AG09309 (cell line): ENCODE measurements at regions not wholly inside any gene's neighbourhood (a gene's known extent, or its start where the extent isn't known, plus 50 kb on each side); places are given as distances from the start of the nearest gene placed in this dataset.
A peak's percentile ranks its signal among the peaks of the same experiment; 100 is the strongest.

Experiments
- DNase-seq: peaks from one replicate; pipeline ENCODE4 v3.0.0-alpha.2; 2010; ENCODE audit warnings: low read depth
- H3K4me3 ChIP-seq: 2 replicates; pipeline ENCODE4 v1.5.1; 2011; ENCODE audit warnings: mild to moderate bottlenecking, low read depth, low read length, moderate library complexity; ENCODE audit not compliant: control insufficient read depth
- TF ChIP-seq, protein P1 (sequence below): IDR thresholded peaks from 2 replicates; pipeline ENCODE4 v1.5.1; 2011; ENCODE audit warnings: mild to moderate bottlenecking, low read depth, low read length, inconsistent platforms; ENCODE audit not compliant: insufficient read depth, control insufficient read depth; ENCODE audit errors: missing control alignments

DNA sequence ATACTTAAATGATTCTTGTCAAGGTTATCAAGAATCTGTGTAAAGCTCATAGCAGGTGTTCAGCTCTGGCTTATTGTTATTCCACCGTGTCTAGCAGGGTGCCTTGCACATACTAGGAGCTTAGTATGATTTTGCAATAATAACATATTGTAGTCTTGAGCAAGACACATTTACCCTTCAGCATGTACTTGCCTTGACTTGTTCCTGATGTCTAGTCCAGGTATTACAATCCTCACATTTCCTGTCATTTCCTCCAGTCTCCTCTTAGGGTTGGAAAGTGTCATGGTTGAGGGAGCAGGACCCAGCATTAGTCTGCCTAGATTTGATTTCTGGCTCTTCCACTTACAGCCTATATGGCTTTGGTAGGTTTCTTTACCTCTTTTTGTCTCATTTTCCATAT lies 246.1 kb downstream of the RAD51AP2 start:
- TF ChIP-seq, protein P1, sequence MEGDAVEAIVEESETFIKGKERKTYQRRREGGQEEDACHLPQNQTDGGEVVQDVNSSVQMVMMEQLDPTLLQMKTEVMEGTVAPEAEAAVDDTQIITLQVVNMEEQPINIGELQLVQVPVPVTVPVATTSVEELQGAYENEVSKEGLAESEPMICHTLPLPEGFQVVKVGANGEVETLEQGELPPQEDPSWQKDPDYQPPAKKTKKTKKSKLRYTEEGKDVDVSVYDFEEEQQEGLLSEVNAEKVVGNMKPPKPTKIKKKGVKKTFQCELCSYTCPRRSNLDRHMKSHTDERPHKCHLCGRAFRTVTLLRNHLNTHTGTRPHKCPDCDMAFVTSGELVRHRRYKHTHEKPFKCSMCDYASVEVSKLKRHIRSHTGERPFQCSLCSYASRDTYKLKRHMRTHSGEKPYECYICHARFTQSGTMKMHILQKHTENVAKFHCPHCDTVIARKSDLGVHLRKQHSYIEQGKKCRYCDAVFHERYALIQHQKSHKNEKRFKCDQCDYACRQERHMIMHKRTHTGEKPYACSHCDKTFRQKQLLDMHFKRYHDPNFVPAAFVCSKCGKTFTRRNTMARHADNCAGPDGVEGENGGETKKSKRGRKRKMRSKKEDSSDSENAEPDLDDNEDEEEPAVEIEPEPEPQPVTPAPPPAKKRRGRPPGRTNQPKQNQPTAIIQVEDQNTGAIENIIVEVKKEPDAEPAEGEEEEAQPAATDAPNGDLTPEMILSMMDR, result no peak
- H3K4me3 ChIP-seq, result no peak overlapping the region
- DNase-seq, result no peak

DNA sequence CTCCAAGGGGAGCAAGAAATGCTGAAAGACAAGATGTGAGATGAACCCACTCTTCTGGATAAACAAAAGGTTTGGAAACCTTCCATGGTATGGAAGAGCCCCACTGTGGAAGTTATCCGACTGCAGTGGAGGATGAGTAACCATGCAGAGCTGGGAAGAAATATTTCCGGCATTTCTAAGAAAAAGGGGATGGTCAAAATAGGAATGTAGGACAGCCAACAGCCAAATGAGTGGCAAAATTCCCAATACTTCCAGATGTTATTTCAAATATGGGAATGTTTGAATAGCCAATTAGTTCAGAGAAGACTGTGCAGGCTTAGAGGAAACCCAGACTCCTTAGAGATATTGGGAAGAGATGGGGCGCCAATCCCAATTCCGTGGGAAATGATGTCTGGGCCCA lies 246.8 kb downstream of the RAD51AP2 start:
- DNase-seq, result peak; percentile 53
- TF ChIP-seq, protein P1, result no peak
- H3K4me3 ChIP-seq, result no peak overlapping the region

DNA sequence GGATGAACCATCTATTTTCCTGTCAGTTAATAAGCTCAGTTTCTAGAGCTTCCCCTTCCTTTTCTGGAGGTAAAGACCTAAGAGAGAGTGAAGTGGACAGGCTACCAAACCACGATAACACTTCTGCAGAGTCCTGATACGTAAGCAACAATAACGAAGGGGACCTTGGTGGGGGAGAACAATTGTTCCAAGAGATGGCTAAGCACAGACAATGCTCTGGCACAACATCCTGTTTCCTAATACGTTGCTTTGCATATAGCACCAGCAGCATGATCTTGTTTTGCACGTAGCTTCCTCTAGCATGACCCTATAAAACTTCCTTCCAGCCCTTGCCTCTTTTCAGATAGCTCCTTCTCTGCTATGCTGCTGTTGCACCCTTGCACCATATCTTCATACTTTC lies 247.3 kb downstream of the RAD51AP2 start:
- no peak overlapping the region for H3K4me3 ChIP-seq
- TF ChIP-seq, protein P1, result no peak
- no peak for DNase-seq

DNA sequence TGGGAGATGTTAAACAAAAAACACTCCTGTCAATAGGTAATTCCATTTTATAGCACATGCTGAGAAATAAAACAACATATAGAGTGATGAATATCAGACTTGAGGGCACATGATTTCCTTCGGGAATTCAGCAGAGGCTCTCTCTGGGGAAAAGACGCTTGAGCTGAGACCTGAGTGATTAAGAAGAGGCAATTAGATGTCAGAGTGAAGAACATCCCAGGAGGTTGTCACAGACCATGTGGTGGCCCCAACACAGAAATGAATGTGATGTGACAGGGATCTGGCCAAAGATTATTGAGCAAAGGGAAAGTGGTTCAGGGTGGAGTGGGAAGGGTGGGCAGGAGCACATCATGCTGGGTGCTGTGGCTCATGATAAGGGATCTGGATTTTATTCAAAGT lies 254.7 kb downstream of the RAD51AP2 start:
- DNase-seq, result no peak

DNA sequence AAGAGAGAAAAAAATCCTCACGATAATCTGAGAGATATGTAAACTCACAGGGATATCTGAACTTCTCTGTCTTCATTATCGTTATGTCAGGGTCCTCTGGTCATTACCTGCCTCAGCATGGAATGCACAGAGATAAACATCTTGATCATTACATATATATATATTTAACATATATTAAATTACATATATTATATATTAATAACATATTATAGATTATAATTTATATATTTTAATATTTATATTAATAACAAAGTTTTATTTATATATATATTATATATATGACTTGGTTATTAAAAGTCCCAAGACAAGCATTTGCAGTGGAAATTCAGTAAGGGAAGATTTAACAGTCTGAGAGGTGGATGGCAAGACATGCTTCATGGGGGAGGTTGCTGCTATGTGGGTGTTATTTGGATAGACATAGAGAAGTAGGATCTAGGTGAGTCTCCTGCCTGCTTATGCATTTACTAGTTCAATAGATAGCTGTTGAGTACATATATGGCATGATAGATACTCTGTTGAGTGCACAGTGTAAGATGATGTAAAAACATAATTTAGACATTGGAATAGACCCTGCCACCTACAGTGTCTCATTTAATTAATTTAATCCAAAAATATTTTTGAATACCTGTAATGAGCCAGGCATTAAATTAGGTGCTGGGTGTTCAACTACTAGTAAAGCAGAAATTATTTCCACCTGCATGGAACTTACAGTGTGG lies 255.2 kb downstream of the RAD51AP2 start:
- TF ChIP-seq, protein P1, result no peak
- no peak overlapping the region for H3K4me3 ChIP-seq
- no peak for DNase-seq

More for the DNA sequence above, 254.7 kb downstream of the RAD51AP2 start:
- TF ChIP-seq, protein P1, result no peak
- H3K4me3 ChIP-seq, result no peak overlapping the region

DNA sequence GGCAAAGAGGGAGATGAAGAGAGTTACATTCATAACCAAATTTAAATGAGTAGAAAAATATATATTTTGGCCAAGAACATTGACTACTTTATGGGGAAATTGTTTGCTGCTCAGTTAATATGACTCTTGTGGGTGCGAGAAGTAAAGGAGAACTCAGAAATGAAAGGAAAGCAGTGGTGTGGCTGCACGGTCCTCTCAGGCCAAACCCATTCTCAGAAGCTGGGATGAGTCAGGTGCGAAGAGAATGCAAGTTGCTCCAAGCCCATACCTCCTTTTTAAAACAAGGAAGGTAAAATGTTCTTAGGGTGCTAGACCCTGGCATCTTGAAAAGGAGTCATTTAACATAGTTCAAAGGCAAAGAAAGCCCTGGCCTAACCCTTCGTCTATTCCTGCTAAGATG lies 258.6 kb downstream of the RAD51AP2 start:
- no peak for DNase-seq
- TF ChIP-seq, protein P1, result no peak
- H3K4me3 ChIP-seq, result no peak overlapping the region
